NT2/D1 (cell line): ENCODE measurements at regions not wholly inside any gene's neighbourhood (a gene's known extent, or its start where the extent isn't known, plus 50 kb on each side); places are given as distances from the start of the nearest gene placed in this dataset.
"Not testable (repeated sequence)": the region's sequence is repeated elsewhere in the genome, so short reads cannot be mapped to it uniquely, and the experiment has no call there.

Source experiments
- DNase-seq: peaks from one replicate; pipeline ENCODE4 v3.0.0-alpha.2; 2011; ENCODE audit warnings: low read depth, low spot score
- H3K27me3 ChIP-seq: 2 replicates; pipeline ENCODE4 v1.6.0; 2011; ENCODE audit warnings: mild to moderate bottlenecking; ENCODE audit not compliant: insufficient read length, insufficient read depth
- H3K36me3 ChIP-seq: 2 replicates; pipeline ENCODE4 v1.6.1; 2011; ENCODE audit warnings: mild to moderate bottlenecking, low read length, mixed read lengths; ENCODE audit not compliant: insufficient read depth, insufficient read length
- H3K4me1 ChIP-seq: 2 replicates; pipeline ENCODE4 v1.5.1; 2011; ENCODE audit not compliant: insufficient read depth, insufficient read length
- H3K4me3 ChIP-seq: 2 replicates; pipeline ENCODE4 v1.5.1; 2011; ENCODE audit warnings: low read depth; ENCODE audit not compliant: insufficient read length
- H3K9ac ChIP-seq: 2 replicates; pipeline ENCODE4 v1.6.0; 2011; ENCODE audit warnings: low read depth; ENCODE audit not compliant: insufficient read length
- H3K9me3 ChIP-seq: 2 replicates; pipeline ENCODE4 v1.5.1; 2011; ENCODE audit warnings: mild to moderate bottlenecking, low read length; ENCODE audit not compliant: insufficient read depth
- SUZ12 ChIP-seq: IDR thresholded peaks from 2 replicates; pipeline ENCODE4 v1.6.1; 2011; ENCODE audit not compliant: insufficient read length, insufficient read depth; ENCODE audit errors: extremely low read depth
- YY1 ChIP-seq: IDR thresholded peaks from 2 replicates; pipeline ENCODE4 v1.6.1; 2011; ENCODE audit not compliant: insufficient read length, insufficient read depth
- ZNF274 ChIP-seq: IDR thresholded peaks from 2 replicates; pipeline ENCODE4 v1.6.1; 2011; ENCODE audit warnings: mild to moderate bottlenecking, low read depth, low read length

- no peak for TF ChIP-seq ZNF274
- H3K4me1 ChIP-seq = peaks cover 6% of the 10 kb centered on the region
Observed at GRCh38 chr16:55058576-55058975, 127.9 kb downstream of the IRX5 start.

DNA sequence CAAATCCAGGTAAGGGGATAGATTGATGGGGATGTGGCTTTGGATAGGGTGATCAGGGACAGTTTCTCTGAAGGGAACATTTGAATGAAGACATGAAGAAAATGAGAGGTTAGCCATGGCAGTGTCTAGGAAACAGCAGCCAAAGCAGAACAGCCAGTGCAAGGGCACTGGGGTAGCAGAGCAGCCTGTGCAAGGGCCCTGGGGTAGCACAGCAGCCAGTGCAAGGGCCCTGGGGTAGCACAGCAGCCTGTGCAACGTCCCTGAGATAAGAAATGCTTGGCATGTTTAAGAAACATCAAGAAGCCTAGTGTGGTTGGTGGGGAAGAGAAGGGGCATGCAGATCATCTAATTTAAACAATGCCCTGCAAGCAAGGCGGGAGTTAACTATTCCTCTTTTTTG lies 128.5 kb downstream of the IRX5 start:
- DNase-seq = no peak
- no peak overlapping the region for H3K4me3 ChIP-seq
- no peak for TF ChIP-seq ZNF274
- no peak for TF ChIP-seq SUZ12
- no peak for TF ChIP-seq YY1
- no peaks in the 10 kb centered on the region for H3K36me3 ChIP-seq
- H3K4me1 ChIP-seq = peaks cover 6% of the 10 kb centered on the region
- no peak overlapping the region for H3K9ac ChIP-seq
- peaks cover 57% of the 10 kb centered on the region for H3K27me3 ChIP-seq
- no peaks in the 10 kb centered on the region for H3K9me3 ChIP-seq

More at GRCh38 chr16:55058576-55058975, 127.9 kb downstream of the IRX5 start:
- Histone ChIP-seq H3K4me3 (no peak overlapping the region), H3K9me3 (no peaks in the 10 kb centered on the region), H3K27me3 (peaks cover 57% of the 10 kb centered on the region), H3K36me3 (no peaks in the 10 kb centered on the region), H3K9ac (no peak overlapping the region)
- DNase-seq = no peak

- DNase-seq = no peak
- Histone ChIP-seq H3K9me3 (0 out of 2 replicates have a peak, but pooled peaks cover 8% of the 10 kb centered on the region), H3K27me3 (peaks cover 42% of the 10 kb centered on the region), H3K4me3 (no peak overlapping the region), H3K9ac (no peak overlapping the region), H3K4me1 (peaks cover 6% of the 10 kb centered on the region), H3K36me3 (no peaks in the 10 kb centered on the region)
- TF ChIP-seq YY1 = no peak
Observed at GRCh38 chr16:55061126-55061525, 130.5 kb downstream of the IRX5 start.

GRCh38 chr16:55062442-55062841 lies 131.8 kb downstream of the IRX5 start:
- DNase-seq = no peak
- Histone ChIP-seq H3K27me3 (peaks cover 28% of the 10 kb centered on the region), H3K36me3 (no peaks in the 10 kb centered on the region), H3K9ac (no peak overlapping the region), H3K9me3 (0 out of 2 replicates have a peak, but pooled peaks cover 8% of the 10 kb centered on the region), H3K4me3 (no peak overlapping the region), H3K4me1 (peaks cover under 1% of the 10 kb centered on the region)
- TF ChIP-seq ZNF274 = no peak
- TF ChIP-seq YY1 = no peak
- no peak for TF ChIP-seq SUZ12

- no peak for DNase-seq
- H3K9ac ChIP-seq = no peak overlapping the region
- H3K4me1 ChIP-seq = no peaks in the 10 kb centered on the region
- TF ChIP-seq YY1 = no peak
- TF ChIP-seq SUZ12 = no peak
- TF ChIP-seq ZNF274 = no peak
- H3K9me3 ChIP-seq = peaks cover 7% of the 10 kb centered on the region; the same call in 1 of the 2 replicates
- no peaks in the 10 kb centered on the region for H3K27me3 ChIP-seq
- H3K4me3 ChIP-seq = no peak overlapping the region
- H3K36me3 ChIP-seq = no peaks in the 10 kb centered on the region
Observed at GRCh38 chr16:55072976-55073375, 142.3 kb downstream of the IRX5 start.

- no peak for DNase-seq
- no peak overlapping the region for H3K9ac ChIP-seq
- H3K27me3 ChIP-seq = peaks cover 3% of the 10 kb centered on the region
- no peaks in the 10 kb centered on the region for H3K36me3 ChIP-seq
- H3K9me3 ChIP-seq = peaks cover 7% of the 10 kb centered on the region; the same call in 1 of the 2 replicates
- no peaks in the 10 kb centered on the region for H3K4me1 ChIP-seq
- no peak for TF ChIP-seq ZNF274
- TF ChIP-seq SUZ12 = no peak
- no peak for TF ChIP-seq YY1
- no peak overlapping the region for H3K4me3 ChIP-seq
Observed at GRCh38 chr16:55073830-55074229, 143.2 kb downstream of the IRX5 start.

DNA sequence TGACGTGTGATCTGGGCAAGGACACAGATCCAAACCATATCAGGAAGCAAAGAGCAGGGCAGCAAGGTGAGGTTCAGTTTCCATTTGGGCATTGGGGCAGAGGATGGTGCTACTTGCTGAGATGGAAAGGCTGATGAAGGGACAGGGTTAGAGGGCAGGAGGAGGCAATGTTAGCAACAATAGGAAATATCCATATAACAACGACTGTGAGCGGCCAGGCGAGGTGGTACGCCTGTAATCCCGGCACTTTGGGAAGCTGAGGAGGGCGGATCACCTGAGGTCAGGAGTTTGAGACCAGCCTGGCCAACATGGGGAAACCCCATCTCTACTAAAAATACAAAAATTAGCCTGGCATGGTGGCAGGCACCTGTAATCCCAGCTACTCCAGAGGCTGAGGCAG lies 144.5 kb downstream of the IRX5 start:
- not testable (repeated sequence) for DNase-seq, H3K36me3 ChIP-seq, H3K9me3 ChIP-seq, H3K4me1 ChIP-seq, H3K9ac ChIP-seq, H3K4me3 ChIP-seq, H3K27me3 ChIP-seq

DNA sequence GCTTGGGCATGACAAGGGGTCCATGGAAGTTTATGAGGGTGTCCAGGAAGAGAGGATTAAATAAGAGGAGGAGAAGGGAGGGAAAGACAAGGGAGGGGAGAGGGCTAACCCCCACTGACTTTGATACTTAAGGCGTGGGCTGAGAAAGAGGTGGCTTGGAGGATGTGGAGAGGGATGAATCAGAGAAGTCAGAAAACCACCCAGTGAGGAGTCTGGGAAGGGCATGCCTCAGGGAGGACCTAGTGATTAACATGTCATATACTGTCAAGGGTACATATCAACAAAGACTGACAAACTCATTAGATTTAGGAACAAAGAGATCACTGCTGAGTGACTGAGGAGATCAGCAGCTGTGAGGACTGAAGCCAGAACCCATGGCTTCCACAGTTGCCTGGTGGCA lies 145.4 kb downstream of the IRX5 start:
- TF ChIP-seq SUZ12 (no peak), YY1 (no peak), ZNF274 (no peak)
- no peak overlapping the region for H3K9ac ChIP-seq
- no peaks in the 10 kb centered on the region for H3K4me1 ChIP-seq
- DNase-seq = no peak
- no peaks in the 10 kb centered on the region for H3K36me3 ChIP-seq
- peaks cover 7% of the 10 kb centered on the region; the same call in 1 of the 2 replicates for H3K9me3 ChIP-seq
- H3K4me3 ChIP-seq = no peak overlapping the region
- peaks cover 3% of the 10 kb centered on the region for H3K27me3 ChIP-seq
